ENCODE measurements at regions not wholly inside any gene's neighbourhood (a gene's known extent, or its start where the extent isn't known, plus 50 kb on each side); places are given as distances from the start of the nearest gene placed in this dataset.
A peak's percentile ranks its signal among the peaks of the same experiment; 100 is the strongest.

- DNase-seq: no peak
- Histone ChIP-seq H3K36me3 (ENCODE audit: control insufficient read depth in 3 of 3, insufficient read depth in 2 of 3, low read depth in 1 of 3, low read length in 3 of 3) (no peaks in the 10 kb centered on the region), H3K4me3 (ENCODE audit: low read depth in 1 of 3, low read length in 3 of 3) (no peak overlapping the region), H3K4me1 (ENCODE audit: control insufficient read depth in 3 of 3, insufficient read depth in 2 of 3, low read depth in 1 of 3, low read length in 2 of 3) (no peaks in the 10 kb centered on the region), H3K27me3 (ENCODE audit: control insufficient read depth in 3 of 3, insufficient read depth in 3 of 3, low read length in 3 of 3) (no peaks in the 10 kb centered on the region), H3K27ac (ENCODE audit: low read depth in 1 of 3, low read length in 2 of 3) (no peak overlapping the region), H3K9me3 (ENCODE audit: control insufficient read depth in 2 of 2, insufficient read depth in 1 of 2, low read depth in 1 of 2, low read length in 1 of 2) (no peaks in the 10 kb centered on the region)
- FAIRE-seq: no peak
- 11 to 23% (median 11%) methylated on average over 2 of the region's 2 CpGs for WGBS, 3 donors
Observed at GRCh38 chr16:59201160-59201559, 467.0 kb upstream of the GOT2 start.

GRCh38 chr16:59198487-59198886 lies 464.4 kb upstream of the GOT2 start:
- Histone ChIP-seq H3K4me1 (ENCODE audit: control insufficient read depth in 3 of 3, insufficient read depth in 2 of 3, low read depth in 1 of 3, low read length in 2 of 3) (no peaks in the 10 kb centered on the region), H3K4me3 (ENCODE audit: low read depth in 1 of 3, low read length in 3 of 3) (no peak overlapping the region), H3K9me3 (ENCODE audit: control insufficient read depth in 2 of 2, insufficient read depth in 1 of 2, low read depth in 1 of 2, low read length in 1 of 2) (no peaks in the 10 kb centered on the region), H3K27ac (ENCODE audit: low read depth in 1 of 3, low read length in 2 of 3) (no peak overlapping the region), H3K27me3 (ENCODE audit: control insufficient read depth in 3 of 3, insufficient read depth in 3 of 3, low read length in 3 of 3) (no peaks in the 10 kb centered on the region), H3K36me3 (ENCODE audit: control insufficient read depth in 3 of 3, insufficient read depth in 2 of 3, low read depth in 1 of 3, low read length in 3 of 3) (no peaks in the 10 kb centered on the region)
- FAIRE-seq (no peak), DNase-seq (no peak)
- WGBS, 3 donors: 53 to 65% (median 57%) methylated on average over 3 of the region's 3 CpGs

GRCh38 chr16:59195242-59195641 lies 461.1 kb upstream of the GOT2 start:
- H3K4me1 ChIP-seq (ENCODE audit: control insufficient read depth in 3 of 3, insufficient read depth in 2 of 3, low read depth in 1 of 3, low read length in 2 of 3): no peaks in the 10 kb centered on the region
- H3K27me3 ChIP-seq (ENCODE audit: control insufficient read depth in 3 of 3, insufficient read depth in 3 of 3, low read length in 3 of 3): no peaks in the 10 kb centered on the region
- FAIRE-seq: no peak
- no peaks in the 10 kb centered on the region for H3K9me3 ChIP-seq (ENCODE audit: control insufficient read depth in 2 of 2, insufficient read depth in 1 of 2, low read depth in 1 of 2, low read length in 1 of 2)
- DNase-seq: no peak
- no peak overlapping the region for H3K4me3 ChIP-seq (ENCODE audit: low read depth in 1 of 3, low read length in 3 of 3)
- no peaks in the 10 kb centered on the region for H3K36me3 ChIP-seq (ENCODE audit: control insufficient read depth in 3 of 3, insufficient read depth in 2 of 3, low read depth in 1 of 3, low read length in 3 of 3)
- 78 to 86% (median 80%) methylated on average over 2 of the region's 2 CpGs for WGBS, 3 donors
- no peak overlapping the region for H3K27ac ChIP-seq (ENCODE audit: low read depth in 1 of 3, low read length in 2 of 3)

GRCh38 chr16:59193637-59194036 lies 459.5 kb upstream of the GOT2 start:
- no peak overlapping the region for H3K4me3 ChIP-seq (ENCODE audit: low read depth in 1 of 3, low read length in 3 of 3)
- no peak overlapping the region for H3K27ac ChIP-seq (ENCODE audit: low read depth in 1 of 3, low read length in 2 of 3)
- H3K9me3 ChIP-seq (ENCODE audit: control insufficient read depth in 2 of 2, insufficient read depth in 1 of 2, low read depth in 1 of 2, low read length in 1 of 2): no peaks in the 10 kb centered on the region
- DNase-seq (no peak), FAIRE-seq (no peak)
- H3K36me3 ChIP-seq (ENCODE audit: control insufficient read depth in 3 of 3, insufficient read depth in 2 of 3, low read depth in 1 of 3, low read length in 3 of 3): no peaks in the 10 kb centered on the region
- H3K27me3 ChIP-seq (ENCODE audit: control insufficient read depth in 3 of 3, insufficient read depth in 3 of 3, low read length in 3 of 3): no peaks in the 10 kb centered on the region
- H3K4me1 ChIP-seq (ENCODE audit: control insufficient read depth in 3 of 3, insufficient read depth in 2 of 3, low read depth in 1 of 3, low read length in 2 of 3): no peaks in the 10 kb centered on the region
- WGBS, 3 donors: 88 to 96% (median 91%) methylated on average over 2 of the region's 2 CpGs

- H3K4me3 ChIP-seq (ENCODE audit: low read depth in 1 of 3, low read length in 3 of 3): no peak overlapping the region
- no peaks in the 10 kb centered on the region for H3K4me1 ChIP-seq (ENCODE audit: control insufficient read depth in 3 of 3, insufficient read depth in 2 of 3, low read depth in 1 of 3, low read length in 2 of 3)
- no peak for FAIRE-seq
- no peaks in the 10 kb centered on the region for H3K9me3 ChIP-seq (ENCODE audit: control insufficient read depth in 2 of 2, insufficient read depth in 1 of 2, low read depth in 1 of 2, low read length in 1 of 2)
- H3K27me3 ChIP-seq (ENCODE audit: control insufficient read depth in 3 of 3, insufficient read depth in 3 of 3, low read length in 3 of 3): no peaks in the 10 kb centered on the region
- peak in 1 of 2 donors; percentile 3 for DNase-seq
- no peak overlapping the region for H3K27ac ChIP-seq (ENCODE audit: low read depth in 1 of 3, low read length in 2 of 3)
- no peaks in the 10 kb centered on the region for H3K36me3 ChIP-seq (ENCODE audit: control insufficient read depth in 3 of 3, insufficient read depth in 2 of 3, low read depth in 1 of 3, low read length in 3 of 3)
- 36 to 45% (median 44%) methylated on average over 6 of the region's 6 CpGs for WGBS, 3 donors
Observed at GRCh38 chr16:59192551-59193199, 458.6 kb upstream of the GOT2 start.

GRCh38 chr16:59190731-59191130 lies 456.6 kb upstream of the GOT2 start:
- Histone ChIP-seq H3K9me3 (ENCODE audit: control insufficient read depth in 2 of 2, insufficient read depth in 1 of 2, low read depth in 1 of 2, low read length in 1 of 2) (no peaks in the 10 kb centered on the region), H3K4me1 (ENCODE audit: control insufficient read depth in 3 of 3, insufficient read depth in 2 of 3, low read depth in 1 of 3, low read length in 2 of 3) (no peaks in the 10 kb centered on the region), H3K36me3 (ENCODE audit: control insufficient read depth in 3 of 3, insufficient read depth in 2 of 3, low read depth in 1 of 3, low read length in 3 of 3) (no peaks in the 10 kb centered on the region), H3K4me3 (ENCODE audit: low read depth in 1 of 3, low read length in 3 of 3) (no peak overlapping the region), H3K27ac (ENCODE audit: low read depth in 1 of 3, low read length in 2 of 3) (no peak overlapping the region), H3K27me3 (ENCODE audit: control insufficient read depth in 3 of 3, insufficient read depth in 3 of 3, low read length in 3 of 3) (no peaks in the 10 kb centered on the region)
- FAIRE-seq (no peak), DNase-seq (no peak)

GRCh38 chr16:59188029-59188428 lies 453.9 kb upstream of the GOT2 start:
- H3K9me3 ChIP-seq (ENCODE audit: control insufficient read depth in 2 of 2, insufficient read depth in 1 of 2, low read depth in 1 of 2, low read length in 1 of 2): no peaks in the 10 kb centered on the region
- 56 to 75% (median 56%) methylated on average over 3 of the region's 3 CpGs for WGBS, 3 donors
- H3K36me3 ChIP-seq (ENCODE audit: control insufficient read depth in 3 of 3, insufficient read depth in 2 of 3, low read depth in 1 of 3, low read length in 3 of 3): no peaks in the 10 kb centered on the region
- no peak for DNase-seq
- H3K27me3 ChIP-seq (ENCODE audit: control insufficient read depth in 3 of 3, insufficient read depth in 3 of 3, low read length in 3 of 3): no peaks in the 10 kb centered on the region
- FAIRE-seq: no peak
- no peak overlapping the region for H3K4me3 ChIP-seq (ENCODE audit: low read depth in 1 of 3, low read length in 3 of 3)
- no peaks in the 10 kb centered on the region for H3K4me1 ChIP-seq (ENCODE audit: control insufficient read depth in 3 of 3, insufficient read depth in 2 of 3, low read depth in 1 of 3, low read length in 2 of 3)
- H3K27ac ChIP-seq (ENCODE audit: low read depth in 1 of 3, low read length in 2 of 3): no peak overlapping the region

GRCh38 chr16:59181821-59182420 lies 447.8 kb upstream of the GOT2 start:
- no peak for DNase-seq
- Histone ChIP-seq H3K4me3 (ENCODE audit: low read depth in 1 of 3, low read length in 3 of 3) (no peak overlapping the region), H3K4me1 (ENCODE audit: control insufficient read depth in 3 of 3, insufficient read depth in 2 of 3, low read depth in 1 of 3, low read length in 2 of 3) (no peaks in the 10 kb centered on the region), H3K36me3 (ENCODE audit: control insufficient read depth in 3 of 3, insufficient read depth in 2 of 3, low read depth in 1 of 3, low read length in 3 of 3) (no peaks in the 10 kb centered on the region), H3K27ac (ENCODE audit: low read depth in 1 of 3, low read length in 2 of 3) (no peak overlapping the region), H3K9me3 (ENCODE audit: control insufficient read depth in 2 of 2, insufficient read depth in 1 of 2, low read depth in 1 of 2, low read length in 1 of 2) (no peaks in the 10 kb centered on the region), H3K27me3 (ENCODE audit: control insufficient read depth in 3 of 3, insufficient read depth in 3 of 3, low read length in 3 of 3) (no peaks in the 10 kb centered on the region)
- WGBS, 3 donors: 87 to 90% (median 87%) methylated on average over 9 of the region's 9 CpGs
- no peak for FAIRE-seq

- Histone ChIP-seq H3K27me3 (ENCODE audit: control insufficient read depth in 3 of 3, insufficient read depth in 3 of 3, low read length in 3 of 3) (no peaks in the 10 kb centered on the region), H3K4me1 (ENCODE audit: control insufficient read depth in 3 of 3, insufficient read depth in 2 of 3, low read depth in 1 of 3, low read length in 2 of 3) (no peaks in the 10 kb centered on the region), H3K36me3 (ENCODE audit: control insufficient read depth in 3 of 3, insufficient read depth in 2 of 3, low read depth in 1 of 3, low read length in 3 of 3) (no peaks in the 10 kb centered on the region), H3K4me3 (ENCODE audit: low read depth in 1 of 3, low read length in 3 of 3) (no peak overlapping the region), H3K9me3 (ENCODE audit: control insufficient read depth in 2 of 2, insufficient read depth in 1 of 2, low read depth in 1 of 2, low read length in 1 of 2) (no peaks in the 10 kb centered on the region), H3K27ac (ENCODE audit: low read depth in 1 of 3, low read length in 2 of 3) (no peak overlapping the region)
- DNase-seq: no peak
- FAIRE-seq: no peak
- 6 to 15% (median 10%) methylated on average over 1 of the region's 1 CpG for WGBS, 3 donors
Observed at GRCh38 chr16:59180083-59180476, 446.0 kb upstream of the GOT2 start.

Measured in small intestine (tissue), 7 donors.